Nephron progenitor cell (in vitro differentiated cells): ENCODE measurements at regions not wholly inside any gene's neighbourhood (a gene's known extent, or its start where the extent isn't known, plus 50 kb on each side); places are given as distances from the start of the nearest gene placed in this dataset.

Experiments used
- DNase-seq: peaks from one replicate; pipeline ENCODE4 v3.0.0; 2021
- H3K27ac Mint-ChIP-seq: 2 replicates; pipeline ENCODE4 v1.8.0; 2021; ENCODE audit warnings: mild to moderate bottlenecking, moderate library complexity, mixed read lengths
- H3K27me3 Mint-ChIP-seq: 2 replicates; pipeline ENCODE4 v1.8.0; 2021; ENCODE audit warnings: mild to moderate bottlenecking, low read depth, mixed read lengths; ENCODE audit not compliant: poor library complexity
- H3K36me3 Mint-ChIP-seq: 2 replicates; pipeline ENCODE4 v1.8.0; 2021; ENCODE audit warnings: low read depth, mixed read lengths
- H3K4me1 Mint-ChIP-seq: 2 replicates; pipeline ENCODE4 v1.8.0; 2021; ENCODE audit warnings: mixed read lengths
- H3K4me3 Mint-ChIP-seq: 2 replicates; pipeline ENCODE4 v1.8.0; 2021; ENCODE audit warnings: mild to moderate bottlenecking, moderate library complexity, mixed read lengths
- H3K9me3 Mint-ChIP-seq: 2 replicates; pipeline ENCODE4 v1.8.0; 2021; ENCODE audit warnings: mild to moderate bottlenecking, moderate library complexity, mixed read lengths
- TF ChIP-seq, protein P1 (sequence below): fragments of 200-600 bp; sonication (generic); IDR thresholded peaks from 2 replicates; pipeline ENCODE4 v1.5.0; 2021; ENCODE audit warnings: antibody characterized with exemption

DNA sequence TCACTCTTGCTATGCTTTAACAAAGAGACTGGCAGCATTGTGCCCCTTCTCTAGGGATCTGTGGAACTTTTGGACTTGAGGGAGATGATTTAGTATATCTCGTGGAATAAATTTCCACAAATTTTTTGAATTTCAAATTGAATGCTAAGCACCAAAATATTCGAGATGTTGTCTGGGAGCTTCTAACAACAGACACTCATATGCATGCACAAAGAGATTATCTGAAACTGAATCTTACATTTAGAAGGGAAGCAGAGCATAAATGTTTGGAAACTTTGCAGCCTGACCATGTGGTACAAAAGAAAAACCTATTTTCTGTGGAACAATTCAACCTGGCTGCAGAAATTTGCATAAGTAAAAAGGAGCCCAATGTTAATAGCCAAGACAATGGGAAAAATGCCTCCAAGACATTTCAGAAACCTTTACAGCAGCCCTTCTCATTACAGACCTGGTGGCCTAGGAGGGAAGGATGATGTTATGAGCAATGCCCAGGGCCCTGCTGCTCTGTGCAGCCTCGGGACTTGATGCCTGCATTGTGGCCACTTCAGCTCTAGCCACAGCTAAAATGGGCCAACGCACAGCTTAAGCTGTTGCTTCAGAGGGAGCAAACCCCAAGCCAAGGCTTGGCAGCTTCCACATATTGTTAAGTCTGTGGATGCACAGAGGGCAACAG is 285.8 kb upstream of the FAM174A start:
- Mint-ChIP-seq H3K36me3 (no peaks in the 10 kb centered on the region), H3K4me3 (no peak overlapping the region)

DNA sequence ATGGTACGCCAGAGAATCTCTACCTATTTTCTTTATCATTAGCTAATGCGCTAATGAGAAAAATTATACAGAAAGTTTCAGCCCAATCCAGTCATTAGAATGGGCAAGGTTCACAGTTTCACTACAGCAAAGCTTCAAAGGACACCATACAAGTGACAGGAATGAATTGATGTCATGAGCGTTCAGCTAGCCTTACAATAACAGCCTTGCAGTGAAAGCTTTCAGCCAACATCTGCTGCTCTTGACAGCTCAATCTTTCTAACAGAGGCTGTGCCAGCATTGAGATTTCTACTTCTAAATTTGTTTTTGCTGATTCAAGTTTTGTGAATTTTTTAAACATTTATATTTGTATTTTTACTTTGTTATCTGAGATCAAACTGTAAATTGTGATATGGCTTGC is 302.4 kb upstream of the FAM174A start:
- peaks cover 4% of the 10 kb centered on the region for H3K27me3 Mint-ChIP-seq
- H3K4me1 Mint-ChIP-seq, result peaks cover 7% of the 10 kb centered on the region
- TF ChIP-seq, protein P1, sequence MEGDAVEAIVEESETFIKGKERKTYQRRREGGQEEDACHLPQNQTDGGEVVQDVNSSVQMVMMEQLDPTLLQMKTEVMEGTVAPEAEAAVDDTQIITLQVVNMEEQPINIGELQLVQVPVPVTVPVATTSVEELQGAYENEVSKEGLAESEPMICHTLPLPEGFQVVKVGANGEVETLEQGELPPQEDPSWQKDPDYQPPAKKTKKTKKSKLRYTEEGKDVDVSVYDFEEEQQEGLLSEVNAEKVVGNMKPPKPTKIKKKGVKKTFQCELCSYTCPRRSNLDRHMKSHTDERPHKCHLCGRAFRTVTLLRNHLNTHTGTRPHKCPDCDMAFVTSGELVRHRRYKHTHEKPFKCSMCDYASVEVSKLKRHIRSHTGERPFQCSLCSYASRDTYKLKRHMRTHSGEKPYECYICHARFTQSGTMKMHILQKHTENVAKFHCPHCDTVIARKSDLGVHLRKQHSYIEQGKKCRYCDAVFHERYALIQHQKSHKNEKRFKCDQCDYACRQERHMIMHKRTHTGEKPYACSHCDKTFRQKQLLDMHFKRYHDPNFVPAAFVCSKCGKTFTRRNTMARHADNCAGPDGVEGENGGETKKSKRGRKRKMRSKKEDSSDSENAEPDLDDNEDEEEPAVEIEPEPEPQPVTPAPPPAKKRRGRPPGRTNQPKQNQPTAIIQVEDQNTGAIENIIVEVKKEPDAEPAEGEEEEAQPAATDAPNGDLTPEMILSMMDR, result no peak
- DNase-seq, result no peak
- H3K9me3 Mint-ChIP-seq, result peaks cover 3% of the 10 kb centered on the region
- H3K27ac Mint-ChIP-seq, result no peak overlapping the region
- no peak overlapping the region for H3K4me3 Mint-ChIP-seq
- H3K36me3 Mint-ChIP-seq, result no peaks in the 10 kb centered on the region

More for the DNA sequence above, 285.8 kb upstream of the FAM174A start:
- no peak for DNase-seq
- Mint-ChIP-seq H3K27me3 (no peaks in the 10 kb centered on the region), H3K27ac (no peak overlapping the region), H3K4me1 (peaks cover 5% of the 10 kb centered on the region), H3K9me3 (no peaks in the 10 kb centered on the region)
- TF ChIP-seq, protein P1, result no peak

DNA sequence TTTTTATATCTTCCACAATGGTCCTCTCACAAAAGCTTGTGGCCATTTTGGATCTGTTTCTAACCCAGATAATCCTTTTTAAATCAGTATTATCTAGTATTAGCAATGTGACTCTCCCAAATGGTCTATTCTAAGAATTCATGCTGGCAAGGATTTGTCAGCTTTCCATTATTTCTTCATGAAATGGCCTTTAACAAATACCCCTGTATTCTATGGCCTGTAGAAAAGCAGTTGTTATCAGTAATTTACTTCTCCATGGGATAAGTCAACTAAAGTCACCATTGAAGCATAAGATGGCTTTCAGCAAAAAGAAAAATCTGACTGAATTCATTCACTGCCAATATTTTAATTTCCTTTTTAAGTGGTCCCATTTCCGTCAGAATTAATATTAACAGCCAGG is 346.4 kb upstream of the FAM174A start:
- TF ChIP-seq, protein P1, result no peak
- no peak overlapping the region for H3K4me3 Mint-ChIP-seq
- no peak for DNase-seq
- H3K27me3 Mint-ChIP-seq, result no peaks in the 10 kb centered on the region
- no peak overlapping the region for H3K27ac Mint-ChIP-seq
- no peaks in the 10 kb centered on the region for H3K9me3 Mint-ChIP-seq
- H3K4me1 Mint-ChIP-seq, result no peaks in the 10 kb centered on the region
- H3K36me3 Mint-ChIP-seq, result no peaks in the 10 kb centered on the region

DNA sequence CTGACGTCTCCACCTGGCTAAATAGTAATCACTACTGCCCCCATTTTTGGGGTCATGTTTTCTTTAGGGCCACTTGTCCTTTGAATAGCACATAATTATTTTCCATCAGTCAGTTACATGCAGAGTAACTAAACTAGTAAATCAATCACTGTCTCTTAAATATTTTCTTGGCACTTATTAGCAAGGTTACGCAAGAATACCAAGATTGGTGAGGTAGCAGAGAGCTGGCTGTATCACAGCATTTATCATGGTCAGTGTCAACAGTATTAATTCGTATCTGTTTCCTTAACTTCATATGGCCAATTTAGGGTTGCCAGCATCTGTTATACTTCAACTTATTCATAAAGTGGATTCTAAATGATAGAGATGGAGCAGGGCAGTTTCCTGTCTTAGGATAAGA is 346.8 kb upstream of the FAM174A start:
- H3K36me3 Mint-ChIP-seq, result no peaks in the 10 kb centered on the region
- TF ChIP-seq, protein P1, result no peak

DNA sequence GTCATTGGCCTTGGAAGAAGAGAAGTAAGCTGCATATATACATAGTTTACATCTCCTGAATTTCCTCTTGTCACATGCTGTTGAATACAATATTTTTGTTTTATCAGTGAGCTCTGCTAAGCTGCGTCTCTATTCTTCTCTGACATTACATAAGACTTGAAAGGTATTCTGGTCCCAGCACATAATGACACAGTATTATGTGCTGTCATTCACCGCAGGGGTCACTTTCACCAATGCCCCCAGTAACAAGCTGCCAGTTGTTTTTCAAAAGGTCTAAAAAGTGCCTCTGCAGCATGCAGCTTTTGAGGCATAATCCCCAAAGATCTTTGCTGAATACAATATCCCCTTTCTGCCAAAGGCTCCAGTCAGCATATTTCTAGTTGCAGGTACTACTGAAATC is 349.0 kb upstream of the FAM174A start:
- TF ChIP-seq, protein P1, result no peak
- Mint-ChIP-seq H3K9me3 (no peaks in the 10 kb centered on the region), H3K4me1 (no peaks in the 10 kb centered on the region), H3K27ac (no peak overlapping the region), H3K27me3 (peaks cover 4% of the 10 kb centered on the region), H3K36me3 (no peaks in the 10 kb centered on the region), H3K4me3 (no peak overlapping the region)
- DNase-seq, result no peak

More for the DNA sequence above, 346.8 kb upstream of the FAM174A start:
- H3K4me1 Mint-ChIP-seq, result no peaks in the 10 kb centered on the region
- no peak overlapping the region for H3K4me3 Mint-ChIP-seq
- DNase-seq, result no peak
- H3K9me3 Mint-ChIP-seq, result no peaks in the 10 kb centered on the region
- H3K27me3 Mint-ChIP-seq, result no peaks in the 10 kb centered on the region
- no peak overlapping the region for H3K27ac Mint-ChIP-seq

DNA sequence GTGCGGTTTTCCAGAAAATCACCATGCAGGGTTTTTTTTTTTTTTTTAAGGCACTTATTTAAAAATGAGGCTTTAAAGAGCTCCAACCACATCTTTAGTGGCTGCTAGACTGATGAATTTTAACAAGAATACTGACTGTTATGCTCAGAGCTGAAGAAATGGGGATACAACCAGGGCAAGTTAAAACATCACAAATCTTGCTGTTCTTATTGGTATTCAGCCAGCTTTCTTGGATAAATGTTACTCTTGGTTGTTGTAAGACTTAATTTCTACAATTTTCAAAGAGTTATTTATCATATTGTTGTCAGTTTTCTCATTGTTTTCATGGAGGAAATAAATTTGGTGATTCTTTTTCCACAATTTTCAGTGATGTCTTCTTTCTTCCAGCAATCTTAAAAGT is 352.8 kb upstream of the FAM174A start:
- Mint-ChIP-seq H3K27me3 (peaks cover 7% of the 10 kb centered on the region), H3K9me3 (no peaks in the 10 kb centered on the region), H3K36me3 (no peaks in the 10 kb centered on the region), H3K27ac (no peak overlapping the region), H3K4me1 (no peaks in the 10 kb centered on the region), H3K4me3 (no peak overlapping the region)
- no peak for DNase-seq
- TF ChIP-seq, protein P1, result no peak
